ENCODE measurements at regions not wholly inside any gene's neighbourhood (a gene's known extent, or its start where the extent isn't known, plus 50 kb on each side); places are given as distances from the start of the nearest gene placed in this dataset.
"Not testable (repeated sequence)": the region's sequence is repeated elsewhere in the genome, so short reads cannot be mapped to it uniquely, and the experiment has no call there.

DNA sequence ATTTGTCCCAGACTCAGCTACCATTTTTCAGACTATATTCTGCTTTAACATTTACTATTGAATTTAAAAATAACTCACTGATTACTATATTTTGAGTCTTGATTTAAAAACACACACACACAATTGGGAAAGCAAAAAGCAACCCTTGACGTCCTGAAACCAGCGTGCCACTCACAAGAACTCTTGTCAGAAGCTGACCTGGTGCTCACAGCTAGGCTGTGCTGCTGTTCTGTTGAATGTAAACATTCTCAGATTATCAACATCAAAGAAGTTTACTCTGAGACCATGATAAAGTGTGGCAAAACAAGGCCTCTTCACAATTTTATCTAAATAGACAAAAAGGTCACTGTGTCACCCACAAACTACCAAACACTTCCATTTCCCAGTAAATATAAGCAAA, 62.6 kb upstream of the CACNA2D1 start:
- Histone ChIP-seq H3K36me3 (no peaks in the 10 kb centered on the region), H3K27me3 (no peaks in the 10 kb centered on the region), H3K4me1 (no peaks in the 10 kb centered on the region), H3K27ac (no peak overlapping the region), H3K4me3 (no peak overlapping the region), H3K9me3 (no peaks in the 10 kb centered on the region)
- DNase-seq: no peak
- TF ChIP-seq POLR2A (IDR thresholded peaks at IDR 0.05) (no peak), CTCF (IDR thresholded peaks at IDR 0.05) (no peak)

DNA sequence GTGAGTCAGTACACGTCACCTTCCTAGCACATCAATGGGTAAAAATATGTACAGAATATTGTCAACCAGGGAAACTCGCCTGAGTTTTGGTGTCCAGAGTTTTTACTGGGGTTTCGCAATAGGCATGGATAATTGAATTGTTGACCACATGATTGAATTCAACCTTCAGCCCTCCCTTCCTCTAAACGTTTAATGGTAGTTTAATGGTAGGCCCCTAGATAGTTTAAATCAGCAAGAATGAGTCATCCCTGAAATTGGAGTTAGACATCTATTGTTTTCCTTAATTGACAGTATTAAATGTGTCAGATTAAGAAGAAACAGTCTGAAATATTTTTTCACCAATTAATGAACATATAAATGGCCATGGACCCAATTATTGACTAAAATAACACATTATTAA, 57.8 kb upstream of the CACNA2D1 start:
- H3K36me3 ChIP-seq: no peaks in the 10 kb centered on the region
- no peak overlapping the region for H3K27ac ChIP-seq
- no peaks in the 10 kb centered on the region for H3K9me3 ChIP-seq
- no peaks in the 10 kb centered on the region for H3K4me1 ChIP-seq
- no peak overlapping the region for H3K4me3 ChIP-seq
- DNase-seq: no peak
- no peak for TF ChIP-seq CTCF (IDR thresholded peaks at IDR 0.05)
- no peaks in the 10 kb centered on the region for H3K27me3 ChIP-seq

- not testable (repeated sequence) for H3K4me1 ChIP-seq, H3K27me3 ChIP-seq, H3K36me3 ChIP-seq, DNase-seq, H3K4me3 ChIP-seq, H3K27ac ChIP-seq, H3K9me3 ChIP-seq
Observed at GRCh38 chr7:82499546-82499945, 56.0 kb upstream of the CACNA2D1 start.

DNA sequence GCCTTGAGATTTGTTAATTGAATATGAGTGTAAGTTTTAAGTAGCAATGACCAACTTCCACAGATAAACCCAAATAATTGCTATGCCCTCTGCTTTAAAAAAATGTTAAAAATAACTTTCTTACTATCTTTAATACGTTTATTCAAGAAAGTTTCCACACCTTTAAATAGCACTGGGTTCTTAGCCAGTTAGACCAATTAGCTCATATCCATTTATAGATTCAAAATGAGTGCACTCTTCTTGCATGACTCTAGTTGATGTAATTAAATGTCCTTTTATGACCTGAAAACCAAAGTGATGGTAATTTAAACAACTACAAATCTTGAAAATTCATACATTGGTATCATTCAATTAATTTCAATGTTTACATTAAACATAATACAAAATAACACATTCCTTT, 50.8 kb upstream of the CACNA2D1 start:
- no peaks in the 10 kb centered on the region for H3K27me3 ChIP-seq
- H3K4me1 ChIP-seq: no peaks in the 10 kb centered on the region
- TF ChIP-seq CTCF (IDR thresholded peaks at IDR 0.05) (no peak), POLR2A (IDR thresholded peaks at IDR 0.05) (no peak)

More for the DNA sequence above, 50.8 kb upstream of the CACNA2D1 start:
- DNase-seq: no peak
- no peak overlapping the region for H3K4me3 ChIP-seq
- no peaks in the 10 kb centered on the region for H3K9me3 ChIP-seq
- H3K36me3 ChIP-seq: no peaks in the 10 kb centered on the region
- H3K27ac ChIP-seq: no peak overlapping the region

Measured in Peyer's patch (tissue), 4 donors.